ENCODE measurements at regions not wholly inside any gene's neighbourhood (a gene's known extent, or its start where the extent isn't known, plus 50 kb on each side); places are given as distances from the start of the nearest gene placed in this dataset.

DNA sequence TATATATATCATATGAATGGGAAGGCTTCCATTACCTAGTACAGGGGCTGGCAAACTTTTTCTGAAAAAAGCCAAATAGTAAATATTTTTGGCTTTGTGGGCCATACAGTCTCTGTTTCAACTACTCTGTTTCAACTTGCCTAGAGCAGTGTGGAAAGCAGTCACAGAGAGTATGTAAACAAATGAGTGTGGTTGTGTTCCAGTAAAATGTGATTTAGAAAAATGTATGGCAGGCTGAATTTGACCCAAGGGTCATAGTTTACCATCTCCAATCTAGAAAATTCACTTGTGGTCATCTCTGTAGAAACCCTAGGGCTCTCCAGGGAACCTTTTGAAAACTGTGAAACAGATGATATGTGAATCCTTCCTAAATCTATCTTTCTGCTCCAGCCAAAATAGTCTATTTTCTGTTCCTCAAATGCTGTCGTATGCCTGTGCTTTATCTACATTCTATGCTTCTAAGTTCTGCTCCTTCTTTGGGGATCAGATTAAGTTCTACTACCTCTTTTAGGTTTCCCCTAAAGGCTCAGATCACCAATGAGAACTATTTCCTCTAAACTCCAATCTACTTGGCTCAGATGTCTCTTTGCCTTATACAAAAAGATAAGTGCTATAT, 356.2 kb downstream of the METTL15 start:
- TF ChIP-seq, protein P1, sequence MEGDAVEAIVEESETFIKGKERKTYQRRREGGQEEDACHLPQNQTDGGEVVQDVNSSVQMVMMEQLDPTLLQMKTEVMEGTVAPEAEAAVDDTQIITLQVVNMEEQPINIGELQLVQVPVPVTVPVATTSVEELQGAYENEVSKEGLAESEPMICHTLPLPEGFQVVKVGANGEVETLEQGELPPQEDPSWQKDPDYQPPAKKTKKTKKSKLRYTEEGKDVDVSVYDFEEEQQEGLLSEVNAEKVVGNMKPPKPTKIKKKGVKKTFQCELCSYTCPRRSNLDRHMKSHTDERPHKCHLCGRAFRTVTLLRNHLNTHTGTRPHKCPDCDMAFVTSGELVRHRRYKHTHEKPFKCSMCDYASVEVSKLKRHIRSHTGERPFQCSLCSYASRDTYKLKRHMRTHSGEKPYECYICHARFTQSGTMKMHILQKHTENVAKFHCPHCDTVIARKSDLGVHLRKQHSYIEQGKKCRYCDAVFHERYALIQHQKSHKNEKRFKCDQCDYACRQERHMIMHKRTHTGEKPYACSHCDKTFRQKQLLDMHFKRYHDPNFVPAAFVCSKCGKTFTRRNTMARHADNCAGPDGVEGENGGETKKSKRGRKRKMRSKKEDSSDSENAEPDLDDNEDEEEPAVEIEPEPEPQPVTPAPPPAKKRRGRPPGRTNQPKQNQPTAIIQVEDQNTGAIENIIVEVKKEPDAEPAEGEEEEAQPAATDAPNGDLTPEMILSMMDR (IDR thresholded peaks at IDR 0.05) = no peak
- TF ChIP-seq REST (IDR thresholded peaks at IDR 0.05; ENCODE audit: insufficient read depth in 1 of 2, low read depth in 2 of 2, low read length in 1 of 2) (no peak), POLR2AphosphoS5 (IDR thresholded peaks at IDR 0.05; ENCODE audit: low read depth, low read length) (no peak), SIN3A (IDR thresholded peaks at IDR 0.05; ENCODE audit: borderline replicate concordance, insufficient read depth, low read depth, low read length) (no peak)
